Colonic mucosa (tissue), 4 donors: ENCODE measurements at regions not wholly inside any gene's neighbourhood (a gene's known extent, or its start where the extent isn't known, plus 50 kb on each side); places are given as distances from the start of the nearest gene placed in this dataset.

Experiments used
- DNase-seq: peaks from one replicate; pipeline ENCODE4 v3.0.0-alpha.2; 2020
- H3K27ac ChIP-seq: fragments of 200-600 bp; one replicate; pipeline ENCODE4 v1.8.0; 2021
- H3K27me3 ChIP-seq: fragments of 200-600 bp; one replicate; pipeline ENCODE4 v1.8.0; 2021
- H3K36me3 ChIP-seq: fragments of 200-600 bp; one replicate; pipeline ENCODE4 v1.8.0; 2021
- H3K4me1 ChIP-seq: fragments of 200-600 bp; one replicate; pipeline ENCODE4 v1.8.0; 2021; ENCODE audit warnings: mild to moderate bottlenecking
- H3K4me3 ChIP-seq: fragments of 200-600 bp; one replicate; pipeline ENCODE4 v1.8.0; 2021
- H3K9ac ChIP-seq, 2 donors: one replicate each; pipeline ENCODE4 v1.7.0; 2013; ENCODE audit warnings: control low read depth in 2 of 2, low read depth in 2 of 2, low read length in 2 of 2
- H3K9me3 ChIP-seq: fragments of 200-600 bp; one replicate; pipeline ENCODE4 v1.8.0; 2021
- intact Hi-C: fragments of 100-400 bp; cut with DNase I; formaldehyde crosslinking; loops from one replicate; pipeline ENCODE4 v1.14.1; 2022
- TF ChIP-seq, protein P1 (sequence below): fragments of 200-600 bp; IDR thresholded peaks from one replicate; pipeline ENCODE4 v1.8.0; 2022; ENCODE audit warnings: antibody characterized with exemption, mild to moderate bottlenecking
- donor health status: healthy.
- donor health status: DM: no; HTN: no; CAD: no.
- donor health status: DM: no; HTN: no; CAD: no.

DNA sequence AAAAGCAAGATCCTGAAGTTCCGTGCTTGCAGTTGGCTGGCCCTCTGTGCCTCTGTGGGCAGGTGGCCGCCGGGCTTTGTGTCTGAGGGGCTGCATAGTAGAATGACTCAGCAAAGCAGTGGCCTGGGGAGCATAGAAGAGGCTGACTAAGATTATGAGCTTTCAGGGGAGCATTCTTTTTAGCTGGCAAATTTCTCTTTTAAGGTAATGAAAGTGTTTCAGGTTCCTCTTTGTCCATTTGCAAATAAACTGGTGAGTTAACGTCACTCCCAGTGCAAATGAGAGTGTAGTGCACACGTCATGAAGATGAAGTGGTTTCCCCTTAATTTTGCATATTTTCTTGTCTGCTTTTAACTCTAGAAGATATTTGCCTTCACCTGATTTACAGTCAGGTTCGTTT, 98.6 kb downstream of the BCL2L11 start:
- Histone ChIP-seq H3K4me1 (no peaks in the 10 kb centered on the region), H3K9ac (no peak overlapping the region), H3K9me3 (no peaks in the 10 kb centered on the region), H3K27me3 (no peaks in the 10 kb centered on the region), H3K27ac (no peak overlapping the region), H3K4me3 (no peak overlapping the region), H3K36me3 (no peaks in the 10 kb centered on the region)
- TF ChIP-seq, protein P1, sequence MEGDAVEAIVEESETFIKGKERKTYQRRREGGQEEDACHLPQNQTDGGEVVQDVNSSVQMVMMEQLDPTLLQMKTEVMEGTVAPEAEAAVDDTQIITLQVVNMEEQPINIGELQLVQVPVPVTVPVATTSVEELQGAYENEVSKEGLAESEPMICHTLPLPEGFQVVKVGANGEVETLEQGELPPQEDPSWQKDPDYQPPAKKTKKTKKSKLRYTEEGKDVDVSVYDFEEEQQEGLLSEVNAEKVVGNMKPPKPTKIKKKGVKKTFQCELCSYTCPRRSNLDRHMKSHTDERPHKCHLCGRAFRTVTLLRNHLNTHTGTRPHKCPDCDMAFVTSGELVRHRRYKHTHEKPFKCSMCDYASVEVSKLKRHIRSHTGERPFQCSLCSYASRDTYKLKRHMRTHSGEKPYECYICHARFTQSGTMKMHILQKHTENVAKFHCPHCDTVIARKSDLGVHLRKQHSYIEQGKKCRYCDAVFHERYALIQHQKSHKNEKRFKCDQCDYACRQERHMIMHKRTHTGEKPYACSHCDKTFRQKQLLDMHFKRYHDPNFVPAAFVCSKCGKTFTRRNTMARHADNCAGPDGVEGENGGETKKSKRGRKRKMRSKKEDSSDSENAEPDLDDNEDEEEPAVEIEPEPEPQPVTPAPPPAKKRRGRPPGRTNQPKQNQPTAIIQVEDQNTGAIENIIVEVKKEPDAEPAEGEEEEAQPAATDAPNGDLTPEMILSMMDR, result no peak
- intact Hi-C loops, result no loop called here
- DNase-seq, result no peak

GRCh38 chr2:111219734-111220505, 99.2 kb downstream of the BCL2L11 start:
- Histone ChIP-seq H3K36me3 (no peaks in the 10 kb centered on the region), H3K9ac (no peak overlapping the region), H3K4me3 (no peak overlapping the region), H3K4me1 (no peaks in the 10 kb centered on the region), H3K27me3 (no peaks in the 10 kb centered on the region), H3K27ac (no peak overlapping the region), H3K9me3 (no peaks in the 10 kb centered on the region)
- DNase-seq, result no peak
- intact Hi-C loops, result no loop called here
- TF ChIP-seq, protein P1, result no peak

GRCh38 chr2:111220962-111221361, 100.2 kb downstream of the BCL2L11 start:
- Histone ChIP-seq H3K4me1 (no peaks in the 10 kb centered on the region), H3K36me3 (no peaks in the 10 kb centered on the region), H3K9me3 (no peaks in the 10 kb centered on the region), H3K27ac (no peak overlapping the region), H3K27me3 (no peaks in the 10 kb centered on the region), H3K9ac (no peak overlapping the region), H3K4me3 (no peak overlapping the region)
- TF ChIP-seq, protein P1, result no peak
- no peak for DNase-seq
- intact Hi-C loops, result no loop called here

- Histone ChIP-seq H3K9ac (no peak overlapping the region), H3K4me1 (no peaks in the 10 kb centered on the region), H3K27me3 (no peaks in the 10 kb centered on the region), H3K9me3 (no peaks in the 10 kb centered on the region), H3K4me3 (no peak overlapping the region), H3K36me3 (no peaks in the 10 kb centered on the region), H3K27ac (no peak overlapping the region)
- DNase-seq, result no peak
- TF ChIP-seq, protein P1, result no peak
- intact Hi-C loops, result no loop called here
Measured at GRCh38 chr2:111221701-111222100, 101.0 kb downstream of the BCL2L11 start.

- intact Hi-C loops, result no loop called here
- TF ChIP-seq, protein P1, result no peak
- Histone ChIP-seq H3K4me1 (no peaks in the 10 kb centered on the region), H3K4me3 (no peak overlapping the region), H3K27me3 (no peaks in the 10 kb centered on the region), H3K36me3 (no peaks in the 10 kb centered on the region), H3K27ac (no peak overlapping the region), H3K9ac (no peak overlapping the region), H3K9me3 (no peaks in the 10 kb centered on the region)
- no peak for DNase-seq
Measured at GRCh38 chr2:111222204-111222866, 101.6 kb downstream of the BCL2L11 start.
